Activated CD8-positive, alpha-beta memory T cell treated with anti-CD3 and anti-CD28 coated beads for 48 hours (primary cell): ENCODE measurements at regions not wholly inside any gene's neighbourhood (a gene's known extent, or its start where the extent isn't known, plus 50 kb on each side); places are given as distances from the start of the nearest gene placed in this dataset.

Experiments
- DNase-seq, 3 experiments: peaks; one replicate each; pipeline ENCODE4 v3.0.0-alpha.2; 2020; ENCODE audit warnings: low read depth in 2 of 3, low spot score in 2 of 3

DNA sequence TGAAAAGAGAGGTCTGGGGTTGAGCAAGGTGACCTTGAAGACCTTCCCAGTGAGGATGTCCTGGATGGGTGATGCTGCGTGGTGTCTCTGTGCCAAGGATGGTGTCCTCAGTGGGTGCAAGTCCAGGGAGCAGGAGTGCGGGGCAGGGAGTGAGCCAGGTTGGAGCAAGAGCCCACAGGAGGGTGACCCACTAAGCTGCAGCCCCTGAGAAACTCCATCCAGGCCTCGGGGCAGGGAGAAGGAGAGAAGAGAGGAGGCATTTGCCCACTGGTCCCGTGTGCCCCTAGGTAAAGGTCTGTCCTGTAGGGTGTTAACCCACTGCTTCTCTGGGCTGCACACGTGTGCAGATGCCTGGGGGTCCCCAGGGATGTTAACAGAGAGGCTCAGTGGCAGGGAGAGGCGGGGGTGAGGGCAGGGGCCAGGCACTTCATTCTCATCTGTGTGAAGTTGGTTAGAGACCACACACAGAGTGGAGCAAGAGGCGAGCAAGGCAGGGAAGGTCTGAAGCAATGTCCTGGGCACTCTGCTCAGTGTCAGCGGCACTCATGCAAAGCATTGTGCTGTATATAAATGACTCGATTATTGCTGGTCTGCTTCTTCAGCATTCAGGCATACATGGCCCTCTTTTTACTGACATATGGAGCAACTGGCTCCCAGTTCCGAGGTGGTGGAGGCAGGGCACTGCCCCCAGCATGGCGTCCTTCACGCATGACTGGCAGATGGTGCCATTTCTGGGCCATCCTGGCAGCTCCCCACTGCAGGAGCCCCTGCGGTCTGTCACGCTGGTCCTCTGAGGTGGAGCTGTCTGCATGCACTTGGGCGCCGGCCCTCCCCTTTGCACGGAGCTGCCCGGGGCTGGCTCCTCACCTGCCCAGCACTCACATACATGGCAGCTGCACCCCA, 117.2 kb upstream of the HS6ST1 start:
- DNase-seq: no peak

DNA sequence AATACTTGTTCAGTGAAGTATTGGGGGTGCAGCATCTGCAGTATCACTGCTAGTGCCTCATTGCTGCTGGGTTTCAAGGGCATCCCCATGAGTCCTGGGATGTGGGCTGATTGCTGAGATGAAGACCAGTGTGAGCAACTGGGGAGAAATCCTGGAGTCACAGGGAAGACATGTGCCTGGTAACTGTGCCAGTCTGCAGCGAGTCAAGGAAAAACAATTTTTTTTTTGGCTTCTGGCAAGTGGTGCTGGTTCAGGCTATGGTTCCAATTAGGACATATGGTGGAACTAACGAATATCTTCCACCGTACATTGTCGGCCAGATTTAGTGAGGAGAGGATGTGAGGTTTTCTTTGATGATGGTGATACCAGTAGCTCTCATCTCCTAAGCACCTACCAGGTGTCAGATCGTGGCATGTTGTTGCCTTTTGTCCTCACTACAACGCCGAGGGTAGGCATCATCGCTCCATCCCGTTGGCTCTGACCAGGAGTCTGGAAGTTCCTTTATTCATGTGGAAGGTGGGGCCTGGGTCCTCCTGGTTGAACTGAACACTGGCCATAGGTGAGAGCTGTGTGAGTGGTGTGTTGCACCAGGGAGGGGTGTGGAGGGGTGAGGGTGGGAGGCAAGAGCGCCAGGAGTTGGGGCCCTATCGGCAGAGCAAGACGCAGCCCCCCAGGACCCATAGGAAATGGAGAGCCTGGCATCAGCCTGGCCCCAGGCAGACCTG, 118.0 kb upstream of the HS6ST1 start:
- DNase-seq: no peak

DNA sequence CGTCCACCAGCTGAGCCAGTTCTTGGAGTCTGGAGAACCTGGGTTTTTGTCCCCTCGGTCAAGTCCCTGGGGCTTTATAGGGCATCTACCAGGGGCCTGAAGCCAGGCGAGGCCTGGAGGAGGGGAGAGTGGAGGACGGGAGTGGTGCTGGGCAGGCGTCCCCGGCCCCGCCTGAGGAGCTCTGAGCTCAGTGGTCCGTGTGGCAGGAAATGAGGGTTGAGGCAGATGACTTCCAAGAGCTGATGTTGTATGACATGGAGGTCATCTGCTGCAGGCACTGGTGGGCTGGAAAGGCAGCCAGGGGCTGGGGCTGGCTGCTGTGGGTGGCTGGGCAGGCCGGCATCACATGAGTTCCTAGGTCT, 118.5 kb upstream of the HS6ST1 start:
- no peak for DNase-seq

DNA sequence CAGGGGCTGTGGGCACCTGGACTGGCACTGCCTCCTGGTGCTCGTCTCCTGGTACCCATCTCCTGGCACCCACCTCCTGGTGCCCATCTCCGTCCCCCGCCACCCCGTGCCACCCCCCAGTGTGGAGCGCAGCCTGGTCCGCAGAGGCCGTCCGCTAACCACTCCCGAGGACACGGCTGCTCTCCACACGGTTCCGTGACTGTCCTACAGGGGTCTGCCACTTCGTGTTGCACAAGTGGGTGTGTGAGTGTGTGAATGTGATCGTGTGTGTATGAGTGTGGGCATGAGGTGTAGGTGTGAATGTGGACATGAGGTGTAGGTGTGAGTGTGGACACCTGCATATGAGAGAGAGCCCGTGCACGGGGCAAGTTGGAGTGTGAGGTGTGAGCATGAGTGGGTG, 119.4 kb upstream of the HS6ST1 start:
- DNase-seq: no peak

DNA sequence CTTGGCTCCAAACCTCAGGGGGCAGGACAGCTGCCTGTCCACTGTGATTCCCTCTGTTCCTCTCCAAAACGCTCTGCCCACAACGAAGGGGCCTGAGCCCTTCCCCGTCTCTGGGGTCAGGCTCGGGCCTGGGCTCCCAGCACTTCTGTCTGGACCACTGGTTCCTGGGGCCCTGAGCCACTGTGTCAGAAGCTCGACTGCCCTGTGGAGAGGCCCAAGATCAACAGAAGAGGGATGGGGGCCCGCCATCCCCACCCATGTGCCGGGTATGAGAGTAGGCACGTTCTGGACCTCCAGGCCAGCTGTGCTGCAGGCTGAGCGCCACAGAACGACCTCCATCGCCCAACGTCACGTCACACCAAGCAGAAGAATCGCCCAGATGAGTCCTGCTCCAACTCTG, 119.9 kb upstream of the HS6ST1 start:
- DNase-seq: no peak

DNA sequence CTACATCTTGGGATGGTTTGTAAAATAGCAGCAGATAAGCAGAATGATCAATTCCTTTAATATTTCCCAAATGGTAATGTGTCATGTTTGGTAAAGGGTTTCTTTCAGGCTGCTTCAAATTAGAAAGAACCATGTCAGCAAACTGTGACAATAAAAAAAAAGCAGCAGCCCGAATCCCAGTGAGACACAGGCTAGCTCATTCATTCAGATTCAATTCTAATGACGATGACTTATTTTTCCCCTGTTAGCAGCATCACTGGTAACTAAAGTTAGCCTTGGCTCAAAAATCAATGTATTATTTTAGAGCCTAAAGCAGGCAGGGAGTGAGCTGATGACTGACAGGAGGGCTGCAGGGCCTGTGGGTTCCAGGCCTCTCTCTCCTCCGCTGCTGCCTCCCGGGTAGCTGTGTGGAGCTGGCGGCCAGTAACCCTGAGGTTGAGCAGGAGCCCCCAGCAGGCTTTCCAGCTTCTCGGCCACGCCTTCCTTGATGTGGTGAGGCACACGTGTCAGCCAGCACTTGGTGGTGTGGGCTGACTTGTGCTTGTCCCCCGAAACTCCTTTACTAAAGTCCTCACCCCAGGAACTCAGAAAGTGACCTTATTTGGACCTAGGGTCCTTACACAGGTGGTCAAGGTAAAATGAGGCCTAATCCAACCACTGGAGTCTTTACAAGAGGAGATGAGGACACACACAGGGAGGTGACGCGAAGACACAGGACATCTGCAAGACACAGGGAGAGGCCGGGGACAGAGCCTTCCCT, 120.5 kb upstream of the HS6ST1 start:
- DNase-seq: no peak

DNA sequence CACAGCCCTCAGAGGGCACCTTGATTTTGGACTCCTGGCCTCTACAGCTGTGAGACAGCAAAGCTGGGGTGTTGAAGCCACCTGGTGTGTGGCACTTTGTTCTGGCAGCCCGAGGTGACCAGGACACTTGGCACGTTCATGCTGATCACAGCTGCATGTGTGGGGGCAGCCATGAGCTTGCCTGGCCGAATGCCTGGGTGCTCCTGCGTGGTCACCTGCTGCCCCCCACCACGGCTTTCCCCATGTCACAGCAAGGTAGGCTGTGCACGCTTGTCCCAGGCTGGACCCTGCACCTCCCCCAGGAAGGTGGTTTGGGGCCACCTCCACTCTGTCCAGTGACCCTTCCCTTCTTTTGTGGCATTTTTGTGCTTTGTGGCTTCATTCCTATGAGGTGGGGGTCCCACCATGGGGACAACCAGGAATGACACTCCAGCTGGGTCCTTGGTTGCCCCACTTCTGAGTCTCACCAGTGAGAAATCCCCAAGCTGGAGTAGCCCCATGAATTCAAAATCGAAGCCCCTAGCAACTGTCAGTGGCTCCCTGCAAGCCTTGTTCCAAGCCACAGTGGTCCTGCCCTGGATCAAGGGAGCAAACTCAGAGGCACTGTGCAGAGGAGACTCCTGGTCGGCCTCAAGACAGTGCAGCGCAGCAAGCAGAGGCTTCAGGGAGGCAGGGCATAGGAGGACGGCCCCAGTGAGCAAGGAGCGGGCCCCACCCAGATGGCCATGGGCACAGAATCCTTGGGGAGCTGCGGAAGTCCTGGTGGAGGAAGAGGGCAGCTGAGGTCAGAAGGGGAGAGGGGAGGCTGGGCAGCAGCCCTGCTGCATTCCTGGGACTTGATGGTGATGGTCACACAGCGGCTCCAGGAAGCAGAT, 121.4 kb upstream of the HS6ST1 start:
- DNase-seq: no peak

DNA sequence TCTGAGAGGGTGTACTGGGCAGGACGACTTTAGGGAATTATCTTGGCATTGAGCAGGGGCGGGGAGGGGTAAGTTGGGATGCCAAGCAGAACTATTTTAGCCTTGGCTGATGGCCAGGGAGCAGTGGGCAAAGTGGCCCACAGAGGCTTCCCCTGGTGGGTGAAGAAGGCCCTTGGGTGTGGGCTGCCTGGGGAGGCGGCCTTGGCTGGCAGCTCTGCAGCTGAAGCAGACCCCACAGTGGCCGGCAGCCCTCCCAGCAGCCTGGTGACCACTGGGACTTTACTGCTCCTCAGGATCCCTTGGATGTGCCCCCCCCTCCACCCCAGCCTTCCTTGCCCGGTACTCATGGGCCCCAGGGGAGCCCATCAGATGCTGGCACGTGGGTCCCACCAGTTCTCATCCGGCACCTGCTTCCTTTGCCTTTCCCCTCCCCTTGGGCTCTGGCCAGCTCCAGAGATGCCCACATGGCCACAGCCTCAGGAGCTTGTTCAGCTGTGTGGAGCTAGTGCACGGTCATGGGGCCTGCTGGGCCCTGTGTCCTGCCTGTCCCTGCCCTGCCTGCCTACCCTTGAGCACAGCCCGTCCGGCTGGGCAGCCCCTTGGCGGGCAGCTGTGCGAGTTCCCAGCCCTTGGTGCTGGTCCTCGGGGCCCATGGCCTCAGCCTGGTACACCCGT, 122.1 kb upstream of the HS6ST1 start:
- DNase-seq: no peak

DNA sequence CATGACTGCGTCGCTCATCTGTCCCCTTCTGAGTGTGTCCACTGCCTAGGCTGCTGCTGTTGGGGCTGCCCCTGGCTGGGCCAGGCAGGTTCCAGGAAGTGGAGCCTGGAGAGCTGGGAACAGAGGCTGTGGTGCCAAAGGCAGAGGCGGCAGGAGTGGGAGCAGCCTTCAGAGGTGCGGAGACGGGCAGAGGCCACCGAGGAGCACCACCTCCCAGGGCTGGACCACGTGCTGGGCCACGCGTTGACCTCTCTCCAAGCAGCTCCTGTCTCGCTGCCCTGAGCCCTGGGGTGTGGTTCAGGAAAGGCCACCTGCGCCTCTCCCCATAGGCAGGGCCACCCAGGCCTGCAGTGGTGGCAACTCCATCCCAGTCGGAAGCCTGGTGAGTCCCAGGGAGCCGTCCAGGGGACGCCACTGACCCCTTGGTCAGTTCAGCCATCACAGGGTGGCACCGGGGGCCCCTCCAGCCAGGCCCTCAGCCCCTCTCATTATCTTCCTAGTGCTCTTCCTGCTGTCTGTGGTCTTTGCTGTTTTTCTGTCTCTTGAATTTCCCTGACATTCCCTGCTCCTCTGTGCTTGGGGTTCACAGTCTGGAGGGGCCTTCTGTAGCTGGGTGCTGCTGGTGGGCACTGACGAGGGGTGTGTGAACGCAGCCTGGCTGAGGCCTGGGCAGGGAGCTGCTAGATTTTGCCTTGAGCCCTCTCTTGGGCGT, 122.8 kb upstream of the HS6ST1 start:
- DNase-seq: no peak

DNA sequence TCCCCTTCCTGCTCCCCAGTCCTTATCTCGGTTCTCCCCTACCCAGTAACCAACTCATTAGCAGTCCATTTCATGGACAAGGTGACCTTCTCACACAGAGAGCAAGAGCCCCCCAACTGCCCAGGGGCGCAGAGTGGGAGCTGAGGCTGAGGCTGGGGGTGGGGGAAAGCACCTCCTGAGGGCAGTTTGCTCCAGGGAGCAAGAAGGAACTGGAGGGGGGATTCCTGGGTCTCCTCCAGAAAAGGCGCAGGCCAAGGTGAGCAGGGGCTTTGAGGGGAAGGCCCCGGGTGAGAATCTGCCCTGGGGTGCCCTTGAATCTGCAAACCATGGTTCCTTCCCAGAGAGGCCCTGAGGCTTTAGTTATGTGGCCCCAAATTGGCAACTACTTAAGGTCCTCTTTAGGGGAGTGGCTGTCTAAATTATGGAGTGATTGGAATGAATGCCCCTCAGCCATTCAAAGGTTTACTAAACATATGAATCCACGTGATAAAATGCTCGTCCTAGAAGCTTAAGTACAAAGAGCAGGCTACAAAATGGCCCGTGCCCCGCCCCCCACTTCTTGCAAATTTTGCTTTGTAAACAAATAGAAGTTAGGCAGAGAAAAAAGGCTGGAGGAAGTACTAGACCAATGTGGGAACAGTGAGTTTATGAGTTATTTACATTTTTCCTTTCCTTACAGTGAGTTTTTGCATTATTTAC, 123.5 kb upstream of the HS6ST1 start:
- DNase-seq: no peak

DNA sequence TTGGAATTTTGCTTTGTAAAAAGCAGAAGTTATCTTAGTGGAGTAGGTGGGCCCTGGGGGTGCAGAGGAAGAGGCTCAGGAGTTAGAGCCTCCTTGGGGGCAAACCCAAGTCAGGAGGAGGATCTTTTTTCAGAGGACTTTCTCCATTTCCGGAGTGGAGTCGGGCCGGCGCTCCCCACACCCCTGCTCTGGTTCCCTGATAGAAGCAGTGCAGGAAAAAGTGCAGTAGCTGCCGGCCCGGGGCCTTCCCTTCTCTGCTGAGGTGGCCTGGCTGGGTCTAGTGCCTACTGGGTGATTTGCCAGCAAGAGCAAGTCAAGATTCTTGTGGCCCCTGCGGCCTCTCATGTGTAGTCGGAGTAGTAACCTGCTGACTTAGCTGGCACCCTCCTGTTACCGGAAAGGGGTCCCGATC, 124.2 kb upstream of the HS6ST1 start:
- no peak for DNase-seq

DNA sequence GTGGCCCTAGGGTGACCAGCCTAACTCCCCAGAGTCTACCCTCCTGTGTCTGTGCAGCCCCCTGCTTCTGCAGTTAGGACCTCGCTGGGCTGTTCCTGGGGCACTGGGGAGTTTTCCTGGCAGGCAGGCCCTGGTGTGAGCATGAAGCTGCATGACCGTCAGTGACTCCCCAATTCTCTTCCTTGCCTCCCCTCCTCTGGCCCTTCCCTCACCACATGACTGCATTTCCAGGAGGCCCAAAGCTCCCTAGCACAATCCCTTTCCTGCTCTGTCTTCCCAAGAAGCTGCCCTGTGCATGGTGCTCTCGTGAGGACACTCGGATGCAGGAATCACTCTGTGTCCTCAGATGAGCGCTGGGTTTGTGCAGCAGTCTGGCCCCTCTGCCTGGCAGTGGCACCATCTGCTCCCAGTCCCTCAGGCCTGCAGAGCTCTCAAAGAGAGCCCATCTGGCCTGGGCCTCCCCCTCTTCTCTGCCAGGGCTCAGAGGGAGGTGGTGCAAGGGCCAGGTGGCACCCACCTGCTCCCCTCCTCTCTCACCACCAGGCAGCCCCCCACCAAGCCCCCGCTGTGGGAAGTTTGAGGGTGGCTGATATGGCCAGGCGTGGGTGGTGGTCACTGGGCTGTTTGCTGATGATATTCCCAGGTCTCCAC, 125.6 kb upstream of the HS6ST1 start:
- DNase-seq: no peak

DNA sequence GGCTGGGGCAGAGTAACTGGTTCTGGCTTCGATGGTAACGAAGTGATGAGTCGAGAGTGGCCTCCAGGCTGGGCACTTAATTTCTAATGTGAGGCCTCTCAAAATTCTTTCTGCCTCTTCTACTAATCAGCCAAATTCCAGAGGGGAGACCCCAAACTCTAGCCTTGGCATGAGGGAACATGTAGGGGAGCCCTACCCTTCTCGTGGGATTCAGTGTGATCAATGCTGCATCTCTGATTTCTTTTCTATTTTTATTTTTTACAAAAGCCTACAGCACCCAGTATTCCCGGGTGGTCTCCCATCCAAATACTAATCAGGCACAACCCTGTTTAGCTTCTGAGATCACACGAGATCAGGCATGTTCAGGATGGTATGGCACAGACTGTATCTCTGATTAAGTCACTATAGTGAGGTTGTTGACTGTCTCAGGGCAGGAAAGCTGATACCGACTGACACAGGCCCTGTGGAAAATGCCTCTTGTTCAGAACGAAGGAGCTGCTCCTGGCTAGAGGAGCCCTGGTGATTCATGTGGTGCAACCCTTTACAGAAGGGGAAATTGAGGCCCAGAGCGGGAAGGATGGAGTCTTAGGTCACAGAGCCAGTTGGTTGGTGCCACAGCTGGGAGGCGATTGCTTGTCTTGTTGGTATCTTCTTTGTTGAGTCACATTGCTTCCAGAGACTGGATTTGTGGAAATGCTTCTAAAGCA, 126.3 kb upstream of the HS6ST1 start:
- no peak for DNase-seq

DNA sequence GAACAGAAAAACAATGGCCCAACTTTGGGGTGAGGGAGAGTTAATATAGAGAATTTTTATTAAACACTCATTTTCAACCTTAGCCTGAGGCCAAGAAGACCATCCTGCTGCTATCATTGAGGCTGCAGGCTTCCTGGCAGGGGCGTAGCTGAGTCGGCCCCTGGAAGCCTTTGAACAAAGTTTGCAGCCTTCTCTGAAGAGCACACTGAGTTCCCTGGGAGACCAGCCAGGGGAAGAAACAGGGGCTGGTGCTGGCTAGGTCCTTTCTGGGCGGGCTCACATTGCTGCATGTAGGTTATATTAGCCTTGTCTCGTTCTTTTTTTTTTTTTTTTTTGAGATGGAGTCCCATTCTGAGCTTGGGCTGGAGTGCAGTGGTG, 126.8 kb upstream of the HS6ST1 start:
- no peak for DNase-seq

DNA sequence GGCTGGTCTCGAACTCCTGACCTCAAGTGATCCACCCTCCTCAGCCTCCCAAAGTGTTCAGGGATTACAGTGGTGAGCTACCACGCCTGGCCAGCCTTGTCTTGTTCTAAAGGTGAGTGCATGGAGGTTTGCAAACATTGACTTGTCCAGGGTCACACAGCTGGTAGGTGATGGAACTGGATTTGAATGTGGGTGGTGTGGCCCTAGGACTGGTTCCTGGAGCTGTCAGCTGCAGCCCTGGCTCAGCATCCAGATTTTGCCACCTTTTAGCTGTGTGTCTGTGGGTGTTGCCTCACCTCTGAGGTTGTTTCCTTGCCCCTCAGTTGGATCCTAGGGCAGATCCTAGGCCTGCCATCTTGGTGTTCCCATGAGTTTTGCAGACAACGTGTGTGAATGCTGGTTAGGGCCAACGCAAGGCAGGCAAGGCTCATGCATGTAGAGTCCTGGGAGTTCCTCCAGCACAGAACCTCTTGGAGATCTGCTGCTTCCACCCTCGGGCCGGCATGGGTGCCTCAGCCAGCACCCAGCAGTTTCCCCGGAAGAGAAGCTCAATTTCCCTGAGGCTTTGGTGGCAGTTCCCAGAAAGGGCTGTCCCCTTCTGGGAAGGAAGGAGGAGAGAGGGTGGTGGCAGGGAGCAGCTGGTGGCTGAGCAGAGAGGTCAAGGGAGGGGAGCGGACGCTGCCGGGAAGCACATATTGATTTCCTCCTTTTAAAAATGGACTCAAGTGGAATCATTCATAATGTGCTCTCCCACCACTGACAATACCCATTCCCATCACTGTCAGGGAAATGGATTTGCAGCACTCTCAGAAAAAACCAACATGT, 127.6 kb upstream of the HS6ST1 start:
- DNase-seq: no peak

DNA sequence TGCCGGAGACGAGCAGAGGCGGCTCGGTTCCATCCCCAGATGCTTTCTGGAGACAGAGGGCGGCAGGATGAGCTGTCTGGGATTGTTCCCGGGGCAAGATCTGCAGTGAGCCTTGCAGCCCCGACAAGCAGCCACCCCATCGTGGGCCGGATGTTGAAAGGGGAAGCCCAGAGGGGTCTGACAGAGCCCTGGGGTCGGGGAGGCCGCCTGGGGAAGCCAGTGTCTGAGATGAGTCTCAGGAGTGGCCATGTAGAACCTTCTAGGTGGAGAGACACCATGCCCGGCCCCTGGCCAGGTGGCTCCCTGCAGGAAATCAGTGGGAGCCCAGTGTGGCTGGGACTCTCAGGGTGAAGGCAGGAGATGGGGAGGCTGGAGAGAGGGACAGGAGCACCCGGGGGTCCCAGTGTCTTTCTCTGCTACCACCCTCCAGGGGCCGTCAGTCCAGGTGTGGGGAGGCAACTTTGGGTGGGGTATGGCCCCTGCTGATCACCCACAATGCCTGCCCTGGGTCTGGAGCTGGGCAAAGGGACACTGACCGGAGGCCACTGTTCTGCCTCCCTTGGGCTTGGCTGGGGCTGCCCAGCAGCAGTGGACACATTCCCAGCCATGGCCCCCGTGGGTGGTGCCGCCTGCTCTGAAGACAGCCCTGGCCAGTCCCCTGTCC, 128.3 kb upstream of the HS6ST1 start:
- DNase-seq: no peak

DNA sequence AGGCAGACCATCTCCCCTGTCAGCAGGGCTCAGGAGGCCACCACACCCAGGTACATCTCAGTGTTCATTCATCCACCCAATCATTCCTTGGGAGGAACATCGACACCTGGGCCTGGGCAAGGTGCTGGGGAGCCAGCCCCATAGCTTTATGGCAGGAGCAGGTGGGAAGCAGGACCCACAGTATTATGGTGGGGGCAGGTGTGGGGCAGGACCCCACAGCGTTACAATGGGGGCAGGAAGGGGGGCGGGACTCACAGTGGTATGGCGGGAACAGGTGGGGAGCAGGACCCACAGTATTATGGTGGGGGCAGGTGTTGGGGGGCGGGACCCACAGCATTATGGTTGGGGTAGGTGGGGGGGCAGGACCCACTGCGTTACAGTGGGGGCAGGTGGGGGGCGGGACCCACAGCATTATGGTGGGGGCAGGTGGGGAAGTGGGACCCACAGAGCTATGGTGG, 128.9 kb upstream of the HS6ST1 start:
- DNase-seq: no peak
